ENCODE measurements at regions not wholly inside any gene's neighbourhood (a gene's known extent, or its start where the extent isn't known, plus 50 kb on each side); places are given as distances from the start of the nearest gene placed in this dataset.

DNA sequence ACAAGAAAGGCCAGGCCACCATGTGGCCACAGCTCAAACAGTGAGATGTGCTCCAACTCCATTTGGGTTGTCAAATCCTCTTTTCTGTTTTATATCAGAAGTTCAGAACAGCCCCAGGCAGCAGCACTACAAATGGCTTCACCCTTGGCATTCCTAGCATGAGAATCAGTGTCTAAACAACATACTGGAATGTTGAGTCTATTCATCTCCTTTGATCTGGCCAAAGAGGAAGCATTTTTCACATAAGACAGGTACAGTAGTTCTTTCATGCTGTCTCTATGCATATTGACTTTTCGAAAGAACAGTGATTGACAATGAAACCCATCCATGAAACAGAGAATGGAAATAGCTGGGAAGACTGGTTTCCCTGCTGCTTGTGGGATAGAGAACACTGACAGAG is 289.5 kb downstream of the USP46 start:
- TF ChIP-seq, protein P1, sequence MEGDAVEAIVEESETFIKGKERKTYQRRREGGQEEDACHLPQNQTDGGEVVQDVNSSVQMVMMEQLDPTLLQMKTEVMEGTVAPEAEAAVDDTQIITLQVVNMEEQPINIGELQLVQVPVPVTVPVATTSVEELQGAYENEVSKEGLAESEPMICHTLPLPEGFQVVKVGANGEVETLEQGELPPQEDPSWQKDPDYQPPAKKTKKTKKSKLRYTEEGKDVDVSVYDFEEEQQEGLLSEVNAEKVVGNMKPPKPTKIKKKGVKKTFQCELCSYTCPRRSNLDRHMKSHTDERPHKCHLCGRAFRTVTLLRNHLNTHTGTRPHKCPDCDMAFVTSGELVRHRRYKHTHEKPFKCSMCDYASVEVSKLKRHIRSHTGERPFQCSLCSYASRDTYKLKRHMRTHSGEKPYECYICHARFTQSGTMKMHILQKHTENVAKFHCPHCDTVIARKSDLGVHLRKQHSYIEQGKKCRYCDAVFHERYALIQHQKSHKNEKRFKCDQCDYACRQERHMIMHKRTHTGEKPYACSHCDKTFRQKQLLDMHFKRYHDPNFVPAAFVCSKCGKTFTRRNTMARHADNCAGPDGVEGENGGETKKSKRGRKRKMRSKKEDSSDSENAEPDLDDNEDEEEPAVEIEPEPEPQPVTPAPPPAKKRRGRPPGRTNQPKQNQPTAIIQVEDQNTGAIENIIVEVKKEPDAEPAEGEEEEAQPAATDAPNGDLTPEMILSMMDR (IDR thresholded peaks at IDR 0.05; ENCODE audit: low read depth, low read length) = no peak
- no peak overlapping the region for H3K4me3 ChIP-seq (ENCODE audit: low read depth, low read length)
- no peak for DNase-seq (ENCODE audit: low read depth, low spot score)
- in situ Hi-C loops (cut with HindIII; ENCODE audit: low sequenced_read_pairs) = no loop called here

DNA sequence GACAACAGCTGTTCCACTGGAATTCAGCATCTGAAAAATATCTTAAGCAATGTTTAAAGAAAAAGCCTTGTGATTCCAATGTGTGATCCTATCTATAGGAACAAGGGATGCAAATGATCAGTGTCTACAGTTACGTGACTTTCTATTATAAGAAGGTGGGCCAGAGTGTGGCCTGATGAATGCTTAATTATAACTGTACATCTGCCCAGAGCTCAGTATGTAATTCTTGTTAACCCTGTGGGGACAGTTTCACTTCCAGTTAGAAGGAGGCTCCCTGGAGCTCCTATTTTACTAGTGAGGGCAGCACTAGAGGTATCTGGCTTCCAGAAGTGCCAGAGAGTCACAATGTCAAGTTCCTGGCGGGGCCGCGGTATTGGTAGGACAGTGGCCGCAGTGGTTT is 288.5 kb downstream of the USP46 start:
- TF ChIP-seq, protein P1 (IDR thresholded peaks at IDR 0.05; ENCODE audit: low read depth, low read length) = no peak
- in situ Hi-C loops (cut with HindIII; ENCODE audit: low sequenced_read_pairs) = no loop called here
- H3K4me3 ChIP-seq (ENCODE audit: low read depth, low read length) = no peak overlapping the region
- DNase-seq (ENCODE audit: low read depth, low spot score) = no peak

DNA sequence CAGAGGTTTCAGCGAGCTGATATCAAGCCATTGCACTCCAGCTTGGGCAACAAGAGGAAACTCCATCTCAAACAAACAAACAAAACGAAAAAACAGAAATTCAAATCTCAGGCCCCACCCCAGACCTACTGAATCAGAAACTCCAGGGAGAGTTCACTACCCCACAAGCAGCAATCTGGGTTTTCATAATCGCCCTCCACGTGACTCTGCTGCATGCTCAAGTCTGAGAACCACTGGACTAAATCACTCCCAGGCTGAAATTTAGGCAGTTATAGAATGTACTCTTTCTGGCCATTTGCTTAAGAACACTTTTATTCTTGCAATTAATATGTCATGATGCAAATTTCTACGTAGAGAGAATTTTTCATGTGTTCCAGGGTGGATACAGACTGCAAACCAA is 287.3 kb downstream of the USP46 start:
- TF ChIP-seq, protein P1 (IDR thresholded peaks at IDR 0.05; ENCODE audit: low read depth, low read length) = no peak
- in situ Hi-C loops (cut with HindIII; ENCODE audit: low sequenced_read_pairs) = no loop called here
- H3K4me3 ChIP-seq (ENCODE audit: low read depth, low read length) = no peak overlapping the region
- no peak for DNase-seq (ENCODE audit: low read depth, low spot score)

DNA sequence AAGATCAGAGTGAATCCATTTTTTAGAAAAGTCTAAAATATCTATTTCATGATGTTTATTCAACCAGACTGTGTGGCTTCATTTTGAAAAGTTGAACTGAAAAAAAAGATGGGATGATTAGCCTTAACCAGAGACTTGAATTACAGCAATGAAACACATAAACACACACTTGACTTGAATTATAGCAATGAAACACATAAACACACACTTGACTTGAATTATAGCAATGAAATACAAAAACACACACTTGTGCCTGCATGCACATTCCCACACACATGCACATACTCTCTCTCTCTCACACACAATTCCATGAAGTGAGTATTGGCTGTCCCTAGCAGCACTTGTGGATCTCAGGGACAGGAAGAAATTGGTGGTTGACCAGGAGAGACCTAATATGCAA is 286.8 kb downstream of the USP46 start:
- TF ChIP-seq, protein P1 (IDR thresholded peaks at IDR 0.05; ENCODE audit: low read depth, low read length) = no peak
- H3K4me3 ChIP-seq (ENCODE audit: low read depth, low read length) = no peak overlapping the region
- DNase-seq (ENCODE audit: low read depth, low spot score) = no peak
- in situ Hi-C loops (cut with HindIII; ENCODE audit: low sequenced_read_pairs) = no loop called here

DNA sequence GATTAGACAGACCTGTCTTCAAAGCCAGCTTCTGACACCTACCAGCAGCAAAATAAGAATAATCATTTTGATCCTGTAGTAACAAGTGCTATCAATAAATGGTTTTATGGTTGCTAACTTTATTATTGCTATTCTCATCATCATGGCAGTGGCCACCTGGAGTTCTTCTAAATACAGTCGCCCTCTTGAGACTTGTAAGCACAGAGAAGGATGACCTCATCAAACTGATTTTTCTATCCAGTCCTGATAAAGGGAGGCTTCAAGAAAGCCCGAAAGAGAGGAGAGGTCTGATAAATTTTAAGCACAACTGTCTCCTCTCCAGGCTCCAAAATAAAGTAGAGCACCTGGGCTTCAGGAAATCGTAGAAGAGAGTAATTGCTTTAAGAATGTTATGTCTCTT is 286.4 kb downstream of the USP46 start:
- H3K4me3 ChIP-seq (ENCODE audit: low read depth, low read length) = no peak overlapping the region
- in situ Hi-C loops (cut with HindIII; ENCODE audit: low sequenced_read_pairs) = no loop called here
- TF ChIP-seq, protein P1 (IDR thresholded peaks at IDR 0.05; ENCODE audit: low read depth, low read length) = no peak
- no peak for DNase-seq (ENCODE audit: low read depth, low spot score)

DNA sequence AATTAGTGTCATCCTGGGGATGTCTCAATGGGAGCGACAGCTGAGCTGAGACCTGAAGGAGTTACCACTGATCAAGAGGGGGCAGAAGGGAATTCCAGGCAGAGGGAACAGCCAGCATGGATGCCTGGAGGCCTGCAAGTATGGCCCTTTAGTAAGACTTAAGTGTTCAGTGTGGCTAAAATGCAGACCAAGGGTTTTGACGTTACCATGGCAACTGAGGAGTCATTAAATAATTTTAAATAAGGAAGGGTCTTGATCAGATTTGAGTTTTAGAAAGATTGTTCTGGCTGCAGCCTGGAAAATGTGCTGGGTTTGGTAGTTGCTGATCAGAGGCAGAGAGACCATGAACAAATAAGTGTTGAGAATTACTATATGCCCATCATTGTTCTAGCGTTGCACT is 285.5 kb downstream of the USP46 start:
- no peak for DNase-seq (ENCODE audit: low read depth, low spot score)
- H3K4me3 ChIP-seq (ENCODE audit: low read depth, low read length) = no peak overlapping the region
- TF ChIP-seq, protein P1 (IDR thresholded peaks at IDR 0.05; ENCODE audit: low read depth, low read length) = no peak
- in situ Hi-C loops (cut with HindIII; ENCODE audit: low sequenced_read_pairs) = no loop called here

DNA sequence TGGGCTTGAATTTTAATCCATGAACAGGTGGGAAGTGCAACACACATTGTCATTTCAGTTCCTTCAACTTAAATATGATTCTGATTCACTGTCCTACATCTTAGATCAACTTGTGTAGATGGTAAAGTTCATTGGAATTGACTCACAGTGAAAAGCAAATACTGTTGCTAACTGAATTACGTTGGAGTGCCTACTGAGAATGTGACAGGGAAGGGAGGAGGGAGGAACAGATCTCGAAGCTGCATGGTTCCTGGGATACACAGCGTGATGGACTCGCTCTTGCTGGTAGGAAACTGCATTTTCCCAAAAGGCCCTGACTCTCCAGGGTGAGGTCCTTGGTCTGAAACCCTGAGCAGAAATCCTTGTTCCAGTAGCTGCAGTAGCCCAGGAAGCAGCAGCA is 284.2 kb downstream of the USP46 start:
- no peak for DNase-seq (ENCODE audit: low read depth, low spot score)
- TF ChIP-seq, protein P1 (IDR thresholded peaks at IDR 0.05; ENCODE audit: low read depth, low read length) = no peak
- H3K4me3 ChIP-seq (ENCODE audit: low read depth, low read length) = no peak overlapping the region
- in situ Hi-C loops (cut with HindIII; ENCODE audit: low sequenced_read_pairs) = no loop called here

All from astrocyte of the spinal cord (primary cell).